ENCODE measurements at regions not wholly inside any gene's neighbourhood (a gene's known extent, or its start where the extent isn't known, plus 50 kb on each side); places are given as distances from the start of the nearest gene placed in this dataset.

DNA sequence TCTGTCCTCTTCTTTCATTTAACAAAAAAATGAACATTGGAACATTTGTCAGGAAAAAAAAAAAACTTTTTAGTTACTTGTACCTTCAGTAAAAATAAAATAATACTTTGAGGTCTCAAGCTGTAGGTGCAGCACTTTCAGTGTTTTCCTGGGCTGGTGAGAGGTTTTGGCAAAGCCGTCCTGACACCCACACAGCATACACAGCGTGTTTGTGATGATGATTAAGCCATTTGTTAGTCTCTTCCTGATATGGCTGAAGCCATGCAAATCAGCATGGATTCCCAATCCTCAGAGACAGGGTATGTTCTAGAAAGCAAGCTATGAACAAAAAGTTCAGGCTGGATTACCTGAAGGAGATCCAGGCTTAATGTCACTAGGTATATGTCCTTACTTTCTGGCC lies 236.8 kb downstream of the ZNF516 start:
- in situ Hi-C loops (cut with MboI; ENCODE audit: low sequenced_read_pairs): no loop called here

DNA sequence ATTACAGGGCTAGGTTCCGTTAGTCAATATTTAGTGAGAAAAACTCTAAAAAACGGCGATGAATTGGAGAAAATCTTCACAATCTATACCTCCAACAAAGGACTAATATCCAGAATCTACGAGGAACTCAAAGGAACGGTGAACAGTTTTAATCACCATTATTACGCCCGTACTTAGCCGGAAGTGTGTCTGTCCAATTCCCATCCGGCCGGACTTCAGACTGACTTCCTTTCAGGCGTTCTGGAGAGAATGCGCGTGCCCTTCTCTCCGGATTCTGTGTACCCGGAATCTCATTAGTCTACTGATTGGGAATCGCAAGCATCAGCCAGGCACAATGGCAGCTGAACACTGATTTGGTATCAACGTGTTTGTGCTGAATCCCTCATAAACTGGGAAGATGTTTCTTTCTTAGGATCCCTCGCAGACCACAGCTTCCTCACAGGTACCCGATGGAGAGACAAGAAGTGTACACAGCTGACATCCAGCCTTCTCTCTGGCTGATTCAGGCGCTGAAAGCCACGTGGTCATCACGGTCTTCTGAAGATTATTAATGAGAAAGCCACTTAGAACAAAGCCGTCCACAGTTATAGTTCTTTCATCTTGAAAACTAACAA lies 239.9 kb downstream of the ZNF516 start:
- in situ Hi-C loops (cut with MboI; ENCODE audit: low sequenced_read_pairs): no loop called here

DNA sequence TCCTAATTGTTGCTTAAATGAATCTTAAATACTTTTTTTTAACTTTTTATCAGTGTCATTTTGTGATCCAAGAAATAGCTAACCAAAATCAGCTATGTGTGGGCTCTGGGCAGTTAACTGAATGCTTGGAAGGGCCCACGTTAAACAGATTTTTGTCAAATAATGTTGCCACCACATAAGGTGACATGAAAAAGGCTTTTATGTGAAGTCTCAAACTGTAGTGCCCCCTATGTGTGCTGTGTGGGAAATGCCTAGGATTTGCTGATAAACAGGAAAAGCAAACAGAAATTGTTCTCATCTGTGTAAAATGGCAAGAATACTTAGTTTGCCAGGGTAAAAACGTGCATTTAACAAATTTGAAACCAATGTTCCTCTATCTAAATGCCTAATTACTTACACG lies 242.2 kb downstream of the ZNF516 start:
- in situ Hi-C loops (cut with MboI; ENCODE audit: low sequenced_read_pairs): no loop called here

DNA sequence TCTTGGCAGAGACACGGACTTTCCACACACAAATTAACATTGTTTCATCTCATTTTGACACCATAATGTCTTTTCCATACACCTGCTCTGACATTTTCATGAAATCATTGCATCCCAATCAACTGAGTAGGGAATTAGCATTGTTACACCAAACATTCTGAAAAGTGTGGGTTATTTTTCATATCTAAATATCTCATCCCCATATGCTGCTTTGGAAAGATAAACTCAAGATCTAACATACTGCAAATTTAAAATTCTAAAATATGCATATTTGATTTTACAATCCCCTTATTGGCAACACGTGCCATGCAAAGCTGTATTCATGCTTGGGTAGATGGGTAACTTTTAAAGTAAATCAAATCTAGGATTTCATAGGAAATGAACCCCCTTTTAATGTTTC lies 242.9 kb downstream of the ZNF516 start:
- in situ Hi-C loops (cut with MboI; ENCODE audit: low sequenced_read_pairs): no loop called here

DNA sequence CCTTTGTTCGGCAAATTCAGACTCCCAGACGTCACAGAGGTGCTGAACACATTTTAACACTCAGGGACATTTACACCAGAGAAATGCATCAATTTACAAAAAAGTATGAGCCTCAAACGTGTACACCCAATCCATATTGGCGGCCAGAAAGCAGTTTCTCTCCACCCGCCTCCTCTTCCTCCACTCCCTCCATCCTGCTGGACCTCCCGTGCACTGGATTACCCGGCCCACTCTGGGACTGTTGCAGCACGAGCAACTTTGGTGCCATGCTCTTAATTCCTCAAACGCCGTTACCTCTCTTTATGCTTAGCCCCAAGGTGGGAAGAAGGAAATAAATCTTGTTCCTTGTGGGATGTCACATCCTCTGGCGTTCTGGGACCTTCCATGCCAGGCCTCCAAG lies 243.4 kb downstream of the ZNF516 start:
- in situ Hi-C loops (cut with MboI; ENCODE audit: low sequenced_read_pairs): no loop called here

DNA sequence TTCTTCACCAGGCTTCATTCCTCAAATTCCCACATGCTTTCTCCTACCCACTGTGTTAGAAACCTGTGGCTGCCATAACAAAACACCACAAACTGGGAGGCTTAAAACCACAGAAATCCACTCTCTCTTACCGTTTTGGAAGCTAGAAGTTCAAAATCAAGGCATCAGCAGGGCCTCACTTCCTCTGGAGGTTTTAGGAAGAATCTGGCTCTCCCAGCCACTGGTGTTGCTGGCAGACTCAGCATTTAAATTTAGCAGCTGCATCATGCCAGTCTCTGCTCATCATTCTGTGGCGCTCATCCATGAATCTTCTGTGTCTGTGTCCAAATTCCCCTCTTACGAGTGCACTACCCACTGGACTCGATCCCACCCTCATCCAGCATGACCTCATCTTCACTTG lies 248.5 kb downstream of the ZNF516 start:
- in situ Hi-C loops (cut with MboI; ENCODE audit: low sequenced_read_pairs): no loop called here

DNA sequence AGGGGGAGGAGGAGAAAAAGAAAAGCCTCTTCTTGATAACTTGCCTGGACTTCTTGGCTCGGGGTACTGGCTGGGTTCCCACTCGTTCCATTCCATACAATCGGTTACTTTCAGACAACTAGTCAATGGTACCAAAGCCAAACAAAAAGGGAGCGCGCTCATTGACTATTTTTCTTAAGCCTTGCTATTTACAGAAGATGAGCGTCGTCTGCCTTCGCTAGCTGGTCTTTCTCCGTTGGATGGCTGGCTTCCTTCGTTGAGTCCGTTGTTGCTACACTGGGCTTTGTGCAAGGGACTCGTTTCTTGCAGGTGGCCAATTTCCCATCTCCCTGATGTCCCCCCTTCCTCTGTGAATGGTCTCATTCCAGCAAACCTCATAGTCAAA lies 260.4 kb downstream of the ZNF516 start:
- in situ Hi-C loops (cut with MboI; ENCODE audit: low sequenced_read_pairs): no loop called here

DNA sequence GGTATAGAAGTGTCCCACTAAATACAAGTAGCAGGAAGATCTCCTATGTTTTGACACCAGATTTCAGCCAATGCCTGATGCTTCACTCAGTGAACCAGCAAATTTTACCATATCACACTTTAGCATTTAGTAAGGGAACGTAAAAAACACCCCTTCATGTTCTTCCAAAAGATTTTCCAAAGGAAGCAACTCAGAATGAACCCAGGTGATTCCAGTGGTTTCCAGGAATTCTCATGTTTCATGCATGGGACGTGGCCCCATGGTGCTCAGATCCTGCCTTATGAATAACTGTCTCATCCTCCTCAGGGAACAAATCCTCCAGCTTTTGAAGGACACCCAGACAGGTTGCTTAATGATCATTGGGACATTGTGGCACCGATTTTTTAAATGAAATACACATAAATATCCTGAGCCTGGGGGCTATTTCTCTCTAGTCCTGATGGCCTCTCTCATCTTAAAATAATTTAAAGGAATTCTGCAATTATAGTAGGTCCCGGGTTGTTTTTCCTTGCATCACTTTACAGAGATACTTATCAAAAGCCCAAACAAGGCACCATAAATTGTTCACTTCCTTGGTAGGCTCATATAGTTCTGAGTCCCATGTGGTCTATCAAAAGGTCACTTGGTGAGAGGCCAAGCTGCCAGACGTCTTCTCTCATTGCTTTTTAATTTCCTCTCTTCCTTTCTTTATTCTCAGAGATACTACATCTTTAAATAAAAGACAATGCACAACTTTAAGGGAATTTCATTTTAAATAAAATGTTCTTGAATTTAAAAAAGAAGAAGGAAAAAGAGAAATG lies 261.0 kb downstream of the ZNF516 start:
- in situ Hi-C loops (cut with MboI; ENCODE audit: low sequenced_read_pairs): no loop called here

DNA sequence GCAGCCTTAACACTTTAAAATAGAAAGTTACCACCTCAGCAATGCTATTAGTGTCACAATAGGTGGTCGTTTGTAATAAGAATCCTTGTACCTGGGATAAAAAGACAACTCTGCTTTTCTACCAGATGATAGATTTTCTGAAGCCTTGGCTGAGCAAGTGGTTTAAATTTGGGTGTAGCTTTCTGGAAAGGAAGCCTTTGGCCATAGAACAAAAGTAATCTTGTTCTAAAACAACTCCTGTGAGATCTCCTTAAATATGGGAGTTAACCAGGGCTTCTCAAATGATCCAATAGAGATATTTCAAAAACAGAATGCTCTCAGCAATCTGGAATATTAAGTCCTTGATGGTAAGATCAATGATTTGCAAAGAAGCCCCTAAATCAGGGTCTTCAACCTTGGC lies 261.6 kb downstream of the ZNF516 start:
- in situ Hi-C loops (cut with MboI; ENCODE audit: low sequenced_read_pairs): no loop called here

DNA sequence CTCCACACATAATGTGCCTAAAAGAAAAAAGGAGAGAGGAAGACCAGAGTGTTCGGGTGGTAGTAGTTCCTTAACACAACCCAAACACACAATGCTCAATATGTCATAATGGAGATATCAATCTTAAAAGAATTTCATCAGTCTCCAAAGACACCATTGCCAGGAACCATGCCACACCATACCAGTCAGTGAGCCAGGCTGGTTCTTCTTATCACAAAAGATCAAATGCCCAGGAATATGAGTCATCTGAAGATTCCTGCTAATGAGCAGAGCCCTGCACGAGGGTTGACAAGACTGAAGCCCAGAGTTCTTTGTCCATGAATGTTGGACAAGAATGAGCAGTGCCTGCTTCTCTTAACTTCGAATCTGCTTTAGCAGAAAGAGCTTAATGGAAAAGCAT lies 262.3 kb downstream of the ZNF516 start:
- in situ Hi-C loops (cut with MboI; ENCODE audit: low sequenced_read_pairs): no loop called here

DNA sequence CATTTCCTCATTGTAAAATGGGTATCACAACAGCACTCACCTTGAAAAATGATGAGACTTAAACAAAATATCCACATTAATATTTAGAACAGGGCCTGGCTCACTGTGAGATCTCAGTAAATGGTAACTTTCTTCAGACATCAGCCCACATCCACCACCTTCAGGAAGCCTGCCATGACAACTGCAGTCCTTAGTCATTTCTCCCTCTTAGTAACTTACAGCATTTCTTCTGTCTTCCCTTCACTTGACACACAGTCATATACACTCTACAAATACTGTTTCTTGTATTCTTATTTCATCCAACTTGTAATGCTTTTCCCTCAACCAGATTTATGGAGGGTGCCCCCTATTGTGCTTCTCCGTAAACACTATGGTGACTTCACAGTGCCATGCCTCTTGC lies 263.0 kb downstream of the ZNF516 start:
- in situ Hi-C loops (cut with MboI; ENCODE audit: low sequenced_read_pairs): no loop called here

DNA sequence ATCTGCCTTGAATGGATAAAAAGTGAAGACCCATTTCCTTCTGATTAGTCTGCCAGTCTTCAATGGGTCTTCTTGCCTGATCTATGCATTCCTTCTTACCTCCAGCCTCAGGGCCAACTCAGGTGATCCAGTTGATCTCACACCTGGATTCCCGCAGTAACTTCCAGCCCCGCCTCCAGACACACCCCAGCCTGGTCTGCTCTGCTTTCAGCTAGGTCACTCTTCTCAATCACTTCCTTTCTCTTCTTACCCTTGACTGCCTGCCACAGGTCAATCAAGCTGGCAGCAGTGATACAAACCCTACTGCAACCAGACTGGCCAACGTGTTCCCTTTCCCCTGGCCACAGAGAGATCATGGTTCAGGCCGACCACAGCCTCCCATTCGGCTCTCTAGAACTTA lies 263.6 kb downstream of the ZNF516 start:
- in situ Hi-C loops (cut with MboI; ENCODE audit: low sequenced_read_pairs): no loop called here

DNA sequence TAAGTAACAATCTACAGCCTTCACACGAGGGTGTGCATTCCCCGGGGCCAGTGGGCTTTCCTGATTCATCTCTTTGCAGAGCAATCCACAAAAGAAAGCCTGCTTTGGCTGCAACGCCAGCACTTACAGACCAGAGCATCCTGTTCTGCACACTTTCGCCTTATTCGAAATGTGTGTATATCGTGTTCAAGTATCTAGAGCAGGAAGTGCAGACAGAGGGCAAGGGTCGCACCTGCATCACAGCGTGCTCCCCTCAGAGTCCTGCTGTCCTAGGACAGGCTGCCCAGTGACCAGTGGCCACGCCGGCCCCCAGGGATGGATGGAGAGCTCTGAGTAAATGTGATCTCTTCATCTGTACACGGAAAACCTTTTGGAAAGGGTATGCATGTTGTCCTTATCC lies 264.3 kb downstream of the ZNF516 start:
- in situ Hi-C loops (cut with MboI; ENCODE audit: low sequenced_read_pairs): no loop called here

DNA sequence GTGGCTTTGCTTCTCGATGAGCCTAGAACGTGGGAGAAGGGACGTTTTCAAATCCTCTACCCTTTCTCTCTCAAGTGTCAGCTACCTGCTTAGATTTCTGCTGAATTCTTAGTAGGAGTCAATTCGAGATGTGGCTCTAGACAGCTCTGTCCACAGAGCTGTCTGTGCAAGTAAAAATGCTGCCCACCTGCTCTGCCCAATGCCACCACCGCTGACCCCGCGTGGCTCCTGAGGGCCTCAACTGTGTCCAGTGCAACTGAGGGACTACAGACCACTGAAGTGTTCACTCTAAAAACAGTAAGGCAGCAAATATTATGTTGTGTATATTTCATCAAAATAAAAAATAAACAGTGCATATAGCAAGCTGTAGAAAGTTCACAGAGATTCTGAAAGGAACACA lies 266.3 kb downstream of the ZNF516 start:
- in situ Hi-C loops (cut with MboI; ENCODE audit: low sequenced_read_pairs): no loop called here

DNA sequence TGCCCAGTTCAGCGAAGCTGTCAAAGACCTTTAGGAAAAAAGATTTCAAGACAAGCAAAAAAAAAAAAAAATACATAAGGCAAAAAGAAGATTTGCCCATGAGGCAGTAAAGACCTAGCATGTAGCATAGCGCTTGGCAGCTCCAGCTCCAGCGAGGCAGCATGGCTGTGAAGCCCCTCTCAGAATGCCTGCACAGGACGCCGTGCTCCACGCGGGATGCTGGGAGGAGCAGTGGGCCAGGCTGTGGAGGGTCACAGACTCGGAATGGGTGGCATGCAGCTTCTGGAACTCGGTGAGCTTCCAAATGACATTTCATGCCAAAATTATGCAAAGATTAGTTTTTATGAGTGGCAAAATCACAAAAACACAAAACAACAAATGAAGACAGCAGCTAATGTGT lies 267.3 kb downstream of the ZNF516 start:
- in situ Hi-C loops (cut with MboI; ENCODE audit: low sequenced_read_pairs): no loop called here

DNA sequence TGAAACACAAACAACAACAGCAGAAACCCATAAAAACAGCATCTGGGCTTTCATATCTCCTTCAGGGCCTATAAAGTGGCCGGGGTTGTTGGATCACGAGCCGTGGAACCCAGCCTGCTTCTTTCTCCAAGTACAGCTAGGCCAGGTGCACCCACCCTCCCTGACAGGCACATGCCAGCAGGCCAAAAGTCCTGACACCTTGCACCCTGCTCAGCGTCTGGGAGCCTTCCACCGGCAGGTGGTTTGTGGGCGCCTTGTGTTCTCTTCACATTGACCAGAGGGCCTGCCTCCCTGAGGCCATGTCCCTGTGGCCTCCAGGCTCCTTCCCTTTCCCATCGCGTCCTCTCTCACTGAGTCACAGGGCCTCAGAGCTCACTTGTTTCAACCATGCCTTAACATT lies 271.6 kb downstream of the ZNF516 start:
- in situ Hi-C loops (cut with MboI; ENCODE audit: low sequenced_read_pairs): no loop called here

DNA sequence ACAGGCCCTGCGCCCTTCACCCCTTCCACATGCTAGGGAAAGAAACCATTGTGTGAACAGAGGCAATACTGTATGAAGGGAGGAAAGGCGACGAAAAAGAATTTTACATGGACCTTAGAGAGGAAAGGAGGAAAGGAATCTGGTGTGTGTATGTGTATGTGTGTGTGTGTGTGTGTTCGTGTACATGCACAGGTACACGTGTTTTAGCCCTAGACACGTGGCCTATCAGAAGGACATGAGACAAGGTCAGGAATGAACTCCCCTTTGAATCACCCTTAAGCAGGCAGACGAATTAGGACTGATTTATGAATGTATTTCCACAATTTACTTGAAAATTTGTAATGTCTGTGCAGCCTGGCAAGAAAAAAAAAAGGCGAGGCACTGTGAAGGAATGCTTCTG lies 276.0 kb downstream of the ZNF516 start:
- in situ Hi-C loops (cut with MboI; ENCODE audit: low sequenced_read_pairs): no loop called here

DNA sequence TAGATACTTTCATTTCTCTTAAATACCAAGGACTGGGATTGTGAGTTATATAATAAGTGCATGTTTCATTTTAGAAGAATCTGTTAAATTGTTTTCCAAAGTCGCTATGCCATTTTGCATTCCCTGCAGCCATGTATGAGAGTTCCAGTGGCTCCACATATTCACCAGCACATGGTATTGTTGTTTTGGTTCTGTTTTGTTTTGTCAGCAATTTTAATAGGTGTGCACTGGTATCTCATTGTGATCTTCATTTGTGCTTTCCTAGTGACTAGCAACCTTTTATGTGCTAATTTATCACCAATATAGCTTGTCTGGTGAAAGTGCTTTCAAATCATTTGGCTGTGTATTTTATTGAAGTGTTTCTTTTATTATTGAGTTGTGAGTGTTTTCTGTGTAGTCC lies 278.9 kb downstream of the ZNF516 start:
- in situ Hi-C loops (cut with MboI; ENCODE audit: low sequenced_read_pairs): no loop called here

DNA sequence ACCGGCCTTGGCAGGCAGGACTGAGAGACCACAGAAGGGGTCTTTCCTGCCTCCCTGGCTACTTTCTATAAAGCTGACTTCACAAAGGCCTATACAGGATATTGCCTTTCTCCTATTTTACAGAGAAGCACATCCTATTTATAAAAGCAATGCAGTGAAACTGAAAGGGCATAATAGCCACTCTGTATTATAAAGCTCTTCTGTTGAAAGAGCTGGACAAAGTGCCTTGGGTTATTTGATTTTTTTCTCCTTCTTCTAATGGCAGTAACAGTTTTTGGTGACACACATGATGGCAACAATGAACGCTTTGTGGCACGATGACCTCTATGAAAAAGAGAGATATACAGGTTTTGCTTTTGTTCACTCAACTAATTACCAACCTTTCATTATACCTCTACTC lies 281.1 kb downstream of the ZNF516 start:
- in situ Hi-C loops (cut with MboI; ENCODE audit: low sequenced_read_pairs): no loop called here

DNA sequence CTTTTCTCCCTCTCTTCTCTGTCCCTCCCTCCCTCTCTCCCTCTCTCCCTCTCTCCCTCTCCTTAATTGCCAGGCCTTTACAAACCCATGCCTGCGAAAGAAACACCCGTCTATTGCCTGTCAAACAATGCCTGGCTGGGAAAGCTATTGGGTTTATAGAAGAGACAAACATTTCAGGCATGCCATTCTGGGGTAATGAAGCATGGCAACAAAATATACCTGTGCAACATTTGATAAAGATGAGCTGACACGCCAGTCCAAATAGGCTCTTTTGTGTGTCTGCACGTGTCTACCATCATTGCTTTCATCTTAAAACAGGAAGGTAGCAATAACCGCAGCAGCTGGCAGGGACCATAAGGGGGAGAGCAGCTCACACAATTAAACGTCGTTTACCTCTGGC lies 282.1 kb downstream of the ZNF516 start:
- in situ Hi-C loops (cut with MboI; ENCODE audit: low sequenced_read_pairs): no loop called here

DNA sequence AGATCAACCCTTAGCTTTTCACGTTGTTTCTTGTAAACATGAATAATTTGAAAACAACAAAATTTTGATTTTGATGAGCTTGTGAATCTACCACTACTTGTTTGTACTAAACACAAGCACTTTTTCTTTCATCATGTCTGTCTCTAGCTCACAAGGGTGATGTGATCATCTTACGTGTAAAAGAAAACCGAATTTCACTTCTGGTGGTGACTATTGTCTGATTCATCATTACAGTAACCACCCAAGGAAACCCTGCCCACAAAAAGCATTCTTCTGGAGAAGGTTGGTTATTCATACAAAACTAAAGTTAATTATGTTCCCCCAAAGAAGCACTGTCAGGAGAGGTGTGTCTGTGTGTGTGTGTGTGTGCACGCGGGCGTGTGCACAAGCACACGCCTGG lies 285.4 kb downstream of the ZNF516 start:
- in situ Hi-C loops (cut with MboI; ENCODE audit: low sequenced_read_pairs): no loop called here

DNA sequence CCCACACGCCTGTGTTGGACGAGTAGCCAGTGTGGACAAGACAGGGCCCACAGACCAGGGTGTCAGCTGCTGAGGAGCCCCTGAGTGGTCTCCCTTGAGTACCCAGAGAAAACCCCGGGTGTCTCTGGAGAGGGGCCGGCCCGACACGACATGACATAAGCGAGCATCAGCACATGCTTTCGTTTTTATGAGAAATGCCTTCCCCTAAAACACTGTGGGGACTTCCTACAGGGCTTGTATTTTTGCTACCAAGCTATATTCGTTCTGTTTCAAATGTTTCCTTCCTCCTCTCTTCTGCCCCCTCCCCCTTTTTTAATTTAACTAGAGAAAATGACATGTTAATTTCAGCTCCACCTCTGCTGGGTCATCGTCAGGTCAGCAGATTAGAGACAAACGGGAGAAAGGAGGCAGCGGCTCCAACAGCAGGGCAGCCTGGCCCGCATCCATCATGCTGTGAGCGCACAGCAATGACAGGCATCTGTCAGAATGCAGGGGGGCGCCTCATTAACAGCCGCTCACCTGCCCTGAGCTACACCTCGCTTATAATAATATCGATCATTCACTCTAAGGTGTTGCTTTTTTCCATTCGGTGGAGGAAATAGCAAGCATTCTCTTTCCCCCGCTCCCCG lies 286.2 kb downstream of the ZNF516 start:
- in situ Hi-C loops (cut with MboI; ENCODE audit: low sequenced_read_pairs): no loop called here

All from HL-60/S4 treated with retinoic acid at 250 ng/mL for 4 days and 3 days (cell line).